GM19372 (cell line): ENCODE measurements at regions not wholly inside any gene's neighbourhood (a gene's known extent, or its start where the extent isn't known, plus 50 kb on each side); places are given as distances from the start of the nearest gene placed in this dataset.

ENCODE experiments used
- ATAC-seq: cut with Tn5 transposase; IDR thresholded peaks from one replicate; pipeline ENCODE4 v1.9.1; 2021; ENCODE audit warnings: mild to moderate bottlenecking, low read depth, moderate library complexity; ENCODE audit not compliant: unreplicated experiment

- ATAC-seq, result no peak
Measured at GRCh38 chr13:78035500-78035899, 116.9 kb upstream of the EDNRB start.

GRCh38 chr13:78033509-78033908, 114.9 kb upstream of the EDNRB start:
- ATAC-seq, result no peak

GRCh38 chr13:78032132-78032531, 113.5 kb upstream of the EDNRB start:
- ATAC-seq, result no peak

GRCh38 chr13:78030341-78030896, 111.8 kb upstream of the EDNRB start:
- ATAC-seq, result no peak

GRCh38 chr13:78029901-78030300, 111.3 kb upstream of the EDNRB start:
- ATAC-seq, result no peak

GRCh38 chr13:78028960-78029359, 110.3 kb upstream of the EDNRB start:
- ATAC-seq, result no peak

- no peak for ATAC-seq
Measured at GRCh38 chr13:78024996-78025395, 106.4 kb upstream of the EDNRB start.

- peak; percentile 100 for ATAC-seq
Measured at GRCh38 chr13:78022164-78022877, 103.7 kb upstream of the EDNRB start.

GRCh38 chr13:78020861-78021260, 102.2 kb upstream of the EDNRB start:
- ATAC-seq, result no peak

- ATAC-seq, result no peak
Measured at GRCh38 chr13:78015782-78016181, 97.2 kb upstream of the EDNRB start.

- ATAC-seq, result no peak
Measured at GRCh38 chr13:78012046-78012445, 93.4 kb upstream of the EDNRB start.

- ATAC-seq, result no peak
Measured at GRCh38 chr13:78004821-78005220, 86.2 kb upstream of the EDNRB start.

- ATAC-seq, result no peak
Measured at GRCh38 chr13:77999746-78000145, 81.1 kb upstream of the EDNRB start.

- no peak for ATAC-seq
Measured at GRCh38 chr13:77994166-77994565, 75.5 kb upstream of the EDNRB start.

- ATAC-seq, result no peak
Measured at GRCh38 chr13:77991003-77991402, 72.4 kb upstream of the EDNRB start.

- no peak for ATAC-seq
Measured at GRCh38 chr13:77989281-77989680, 70.7 kb upstream of the EDNRB start.

GRCh38 chr13:77988355-77988754, 69.7 kb upstream of the EDNRB start:
- no peak for ATAC-seq

- no peak for ATAC-seq
Measured at GRCh38 chr13:77986713-77987112, 68.1 kb upstream of the EDNRB start.

GRCh38 chr13:77985866-77986636, 67.4 kb upstream of the EDNRB start:
- ATAC-seq, result no peak

- no peak for ATAC-seq
Measured at GRCh38 chr13:77981281-77981881, 62.8 kb upstream of the EDNRB start.

GRCh38 chr13:77980592-77980991, 62.0 kb upstream of the EDNRB start:
- ATAC-seq, result no peak
